ENCODE measurements at regions not wholly inside any gene's neighbourhood (a gene's known extent, or its start where the extent isn't known, plus 50 kb on each side); places are given as distances from the start of the nearest gene placed in this dataset.
A peak's percentile ranks its signal among the peaks of the same experiment; 100 is the strongest.

DNA sequence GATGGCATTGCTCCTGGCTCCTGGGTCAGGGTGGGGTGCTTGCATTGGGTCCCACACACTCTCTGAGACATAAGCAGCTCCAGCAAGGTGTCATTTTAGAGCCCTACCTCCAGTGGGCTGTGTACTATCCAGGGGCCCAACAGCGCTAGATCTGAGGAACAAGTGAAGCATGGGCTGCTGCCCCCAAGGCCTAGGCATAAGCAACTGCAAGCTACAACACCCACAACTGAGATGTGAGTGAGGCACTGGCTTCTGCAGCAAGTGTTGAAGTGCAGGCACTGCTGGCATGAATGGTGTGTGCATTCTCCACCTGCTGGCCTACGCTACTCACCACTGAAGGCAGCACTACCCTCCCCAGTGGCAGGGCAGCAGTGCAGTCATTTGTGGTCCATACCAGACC is 81.0 kb upstream of the STK39 start:
- TF ChIP-seq CTCF (IDR thresholded peaks at IDR 0.05 in 2 of 3, conservative IDR thresholded peaks at IDR 0.05 in 1 of 3; ENCODE audit: borderline replicate concordance in 1 of 3, insufficient read depth in 1 of 3, low read depth in 2 of 3, low read length in 2 of 3) (peak in 2 of 3 experiments; percentile 12 to 29; a peak in 2 of 6 replicates), POLR2AphosphoS5 (IDR thresholded peaks at IDR 0.05; ENCODE audit: low read depth, low read length) (no peak), SRF (IDR thresholded peaks at IDR 0.05; ENCODE audit: low read depth) (no peak), EZH2 (IDR thresholded peaks at IDR 0.05) (no peak), CEBPB (IDR thresholded peaks at IDR 0.05; ENCODE audit: low read depth) (no peak), YY1 (IDR thresholded peaks at IDR 0.05; ENCODE audit: extremely low read depth, insufficient replicate concordance, low read depth, low read length) (no peak), ZBTB33 (IDR thresholded peaks at IDR 0.05; ENCODE audit: extremely low read depth, insufficient replicate concordance, low read length) (no peak)
- TF ChIP-seq, protein P1, sequence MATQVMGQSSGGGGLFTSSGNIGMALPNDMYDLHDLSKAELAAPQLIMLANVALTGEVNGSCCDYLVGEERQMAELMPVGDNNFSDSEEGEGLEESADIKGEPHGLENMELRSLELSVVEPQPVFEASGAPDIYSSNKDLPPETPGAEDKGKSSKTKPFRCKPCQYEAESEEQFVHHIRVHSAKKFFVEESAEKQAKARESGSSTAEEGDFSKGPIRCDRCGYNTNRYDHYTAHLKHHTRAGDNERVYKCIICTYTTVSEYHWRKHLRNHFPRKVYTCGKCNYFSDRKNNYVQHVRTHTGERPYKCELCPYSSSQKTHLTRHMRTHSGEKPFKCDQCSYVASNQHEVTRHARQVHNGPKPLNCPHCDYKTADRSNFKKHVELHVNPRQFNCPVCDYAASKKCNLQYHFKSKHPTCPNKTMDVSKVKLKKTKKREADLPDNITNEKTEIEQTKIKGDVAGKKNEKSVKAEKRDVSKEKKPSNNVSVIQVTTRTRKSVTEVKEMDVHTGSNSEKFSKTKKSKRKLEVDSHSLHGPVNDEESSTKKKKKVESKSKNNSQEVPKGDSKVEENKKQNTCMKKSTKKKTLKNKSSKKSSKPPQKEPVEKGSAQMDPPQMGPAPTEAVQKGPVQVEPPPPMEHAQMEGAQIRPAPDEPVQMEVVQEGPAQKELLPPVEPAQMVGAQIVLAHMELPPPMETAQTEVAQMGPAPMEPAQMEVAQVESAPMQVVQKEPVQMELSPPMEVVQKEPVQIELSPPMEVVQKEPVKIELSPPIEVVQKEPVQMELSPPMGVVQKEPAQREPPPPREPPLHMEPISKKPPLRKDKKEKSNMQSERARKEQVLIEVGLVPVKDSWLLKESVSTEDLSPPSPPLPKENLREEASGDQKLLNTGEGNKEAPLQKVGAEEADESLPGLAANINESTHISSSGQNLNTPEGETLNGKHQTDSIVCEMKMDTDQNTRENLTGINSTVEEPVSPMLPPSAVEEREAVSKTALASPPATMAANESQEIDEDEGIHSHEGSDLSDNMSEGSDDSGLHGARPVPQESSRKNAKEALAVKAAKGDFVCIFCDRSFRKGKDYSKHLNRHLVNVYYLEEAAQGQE (IDR thresholded peaks at IDR 0.05; ENCODE audit: low read depth): no peak

Data from HCT116 (cell line).